Liver (tissue), 8 donors: ENCODE measurements at regions not wholly inside any gene's neighbourhood (a gene's known extent, or its start where the extent isn't known, plus 50 kb on each side); places are given as distances from the start of the nearest gene placed in this dataset.

Source experiments
- DNase-seq: peaks from one replicate; pipeline ENCODE4 v3.0.0-alpha.2; 2017; ENCODE audit warnings: low spot score
- H3K27ac ChIP-seq, 2 donors: one replicate each; pipeline ENCODE4 v1.7.0; 2013; ENCODE audit warnings: inconsistent platforms in 2 of 2, low read length in 2 of 2, control low read depth in 1 of 2, low read depth in 1 of 2, mild to moderate bottlenecking in 1 of 2
- H3K27me3 ChIP-seq, 4 donors: one replicate each; pipeline versions ENCODE4 v1.6.1 to v1.7.0; 2013; ENCODE audit warnings: low read length in 3 of 4, inconsistent platforms in 1 of 4, mild to moderate bottlenecking in 1 of 4, moderate library complexity in 1 of 4; ENCODE audit not compliant: control insufficient read depth in 4 of 4, insufficient read depth in 4 of 4
- H3K36me3 ChIP-seq, 4 donors: one replicate each; pipeline versions ENCODE4 v1.6.1 to v1.7.0; 2013; ENCODE audit warnings: low read length in 3 of 4, mild to moderate bottlenecking in 3 of 4, low read depth in 1 of 4, moderate library complexity in 1 of 4; ENCODE audit not compliant: control insufficient read depth in 4 of 4, insufficient read depth in 3 of 4
- H3K4me1 ChIP-seq, 4 donors: one replicate each; pipeline versions ENCODE4 v1.6.1 to v1.7.0; 2013; ENCODE audit warnings: low read length in 3 of 4, mild to moderate bottlenecking in 3 of 4, moderate library complexity in 1 of 4; ENCODE audit not compliant: control insufficient read depth in 4 of 4, insufficient read depth in 4 of 4
- H3K4me3 ChIP-seq, 3 donors: one replicate each; pipeline versions ENCODE4 v1.6.1 to v1.7.0; 2013; ENCODE audit warnings: low read length in 3 of 3, control low read depth in 1 of 3, low read depth in 1 of 3, mild to moderate bottlenecking in 1 of 3
- H3K9ac ChIP-seq, 2 donors: one replicate each; pipeline ENCODE4 v1.7.0; 2013; ENCODE audit warnings: low read length in 2 of 2, mild to moderate bottlenecking in 2 of 2, moderate library complexity in 2 of 2, control low read depth in 1 of 2, low read depth in 1 of 2
- H3K9me3 ChIP-seq, 4 donors: one replicate each; pipeline versions ENCODE4 v1.6.1 to v1.7.0; 2013; ENCODE audit warnings: low read length in 3 of 4; ENCODE audit not compliant: control insufficient read depth in 4 of 4
- ATF3 ChIP-seq: IDR thresholded peaks from 2 replicates; pipeline ENCODE4 v1.6.1; 2016; ENCODE audit warnings: antibody characterized with exemption
- CTCF ChIP-seq: fragments of 150-350 bp; IDR thresholded peaks from 2 replicates; pipeline ENCODE4 v1.5.1; 2017; ENCODE audit warnings: improper control_type of control experiment, low read depth, low read length; ENCODE audit not compliant: missing input control
- EGR1 ChIP-seq, 2 donors: IDR thresholded peaks; 2 replicates each; pipeline ENCODE4 v1.6.1; 2016 to 2018; ENCODE audit warnings: antibody characterized with exemption in 2 of 2, low read depth in 2 of 2
- FOXA1 ChIP-seq: IDR thresholded peaks from 2 replicates; pipeline ENCODE4 v1.6.1; 2016; ENCODE audit warnings: antibody characterized with exemption
- FOXA2 ChIP-seq: IDR thresholded peaks from 2 replicates; pipeline ENCODE4 v1.6.1; 2016; ENCODE audit warnings: antibody characterized with exemption
- GABPA ChIP-seq, 2 donors: IDR thresholded peaks in 1 of 2; conservative IDR thresholded peaks in 1 of 2; 2 replicates each; pipeline ENCODE4 v1.6.1; 2016; ENCODE audit warnings: antibody characterized with exemption in 2 of 2, mild to moderate bottlenecking in 1 of 2, moderate library complexity in 1 of 2
- HNF4A ChIP-seq, 2 donors: conservative IDR thresholded peaks; 2 replicates each; pipeline ENCODE4 v1.6.1; 2016; ENCODE audit warnings: antibody characterized with exemption in 2 of 2, mild to moderate bottlenecking in 2 of 2
- HNF4G ChIP-seq: IDR thresholded peaks from 2 replicates; pipeline ENCODE4 v1.6.1; 2016; ENCODE audit warnings: antibody characterized with exemption
- JUND ChIP-seq, 2 donors: IDR thresholded peaks; 2 replicates each; pipeline ENCODE4 v1.6.1; 2016; ENCODE audit warnings: antibody characterized with exemption in 2 of 2
- MAX ChIP-seq: IDR thresholded peaks from 2 replicates; pipeline ENCODE4 v1.6.1; 2016; ENCODE audit warnings: antibody characterized with exemption
- NR2F2 ChIP-seq: IDR thresholded peaks from 2 replicates; pipeline ENCODE4 v1.6.1; 2016; ENCODE audit warnings: antibody characterized with exemption
- RAD21 ChIP-seq, 2 donors: IDR thresholded peaks; 2 replicates each; pipeline ENCODE4 v1.6.1; 2016; ENCODE audit warnings: antibody characterized with exemption in 2 of 2, mild to moderate bottlenecking in 2 of 2
- REST ChIP-seq: IDR thresholded peaks from 2 replicates; pipeline ENCODE4 v1.6.1; 2016; ENCODE audit warnings: antibody characterized with exemption, mild to moderate bottlenecking
- RXRA ChIP-seq, 2 donors: IDR thresholded peaks; 2 replicates each; pipeline ENCODE4 v1.6.1; 2017 to 2018; ENCODE audit warnings: antibody characterized with exemption in 2 of 2, mild to moderate bottlenecking in 1 of 2
- SP1 ChIP-seq: IDR thresholded peaks from 2 replicates; pipeline ENCODE4 v1.6.1; 2018; ENCODE audit warnings: antibody characterized with exemption, mild to moderate bottlenecking
- TAF1 ChIP-seq: conservative IDR thresholded peaks from 2 replicates; pipeline ENCODE4 v1.6.1; 2016; ENCODE audit warnings: antibody characterized with exemption, mild to moderate bottlenecking
- YY1 ChIP-seq: IDR thresholded peaks from 2 replicates; pipeline ENCODE4 v1.6.1; 2016; ENCODE audit warnings: antibody characterized with exemption, mild to moderate bottlenecking
- ZBTB33 ChIP-seq: IDR thresholded peaks from 2 replicates; pipeline ENCODE4 v1.6.1; 2016; ENCODE audit warnings: antibody characterized with exemption
- WGBS: extraction: QIAGEN DNeasy Blood & Tissue Kit; methylation state at CpG from one replicate; pipeline ENCODE4 v1.1.7; 2013; 5-methylcytosine and 5-hydroxymethylcytosine counted together
- donor health status: healthy.
- donor health status: healthy.
- donor health status: healthy.
- donor health status: healthy.
- donor health status: healthy.

- DNase-seq, result no peak
- 25% methylated on average over 5 of the region's 5 CpGs for WGBS
- no peak for TF ChIP-seq EGR1 (IDR thresholded peaks at IDR 0.05; ENCODE audit: low read depth in 2 of 2)
- TF ChIP-seq JUND (IDR thresholded peaks at IDR 0.05), result no peak
- no peak for TF ChIP-seq MAX
- no peak for TF ChIP-seq REST
- TF ChIP-seq YY1, result no peak
- TF ChIP-seq HNF4G, result no peak
- no peak for TF ChIP-seq TAF1
- TF ChIP-seq RAD21 (IDR thresholded peaks at IDR 0.05), result no peak
- no peak for TF ChIP-seq NR2F2
- TF ChIP-seq HNF4A (conservative IDR thresholded peaks at IDR 0.05), result no peak
- TF ChIP-seq CTCF, result no peak
- TF ChIP-seq ATF3, result no peak
- TF ChIP-seq RXRA (IDR thresholded peaks at IDR 0.05), result no peak
- no peak for TF ChIP-seq SP1
- no peak for TF ChIP-seq FOXA1
- TF ChIP-seq GABPA (IDR thresholded peaks at IDR 0.05 in 1 of 2, conservative IDR thresholded peaks at IDR 0.05 in 1 of 2), result no peak
- TF ChIP-seq ZBTB33, result no peak
- TF ChIP-seq FOXA2, result no peak
Observed at GRCh38 chr14:56953884-56954283, 143.6 kb upstream of the OTX2 start.

More at GRCh38 chr14:56953884-56954283, 143.6 kb upstream of the OTX2 start:
- Histone ChIP-seq H3K4me3 (no peak overlapping the region), H3K27ac (no peak overlapping the region), H3K9ac (no peak overlapping the region), H3K9me3 (no peaks in the 10 kb centered on the region), H3K27me3 (peaks cover 0 to 2% (median 0%) of the 10 kb centered on the region in 4 donors), H3K4me1 (no peaks in the 10 kb centered on the region), H3K36me3 (no peaks in the 10 kb centered on the region)
